ENCODE measurements at regions not wholly inside any gene's neighbourhood (a gene's known extent, or its start where the extent isn't known, plus 50 kb on each side); places are given as distances from the start of the nearest gene placed in this dataset.

DNA sequence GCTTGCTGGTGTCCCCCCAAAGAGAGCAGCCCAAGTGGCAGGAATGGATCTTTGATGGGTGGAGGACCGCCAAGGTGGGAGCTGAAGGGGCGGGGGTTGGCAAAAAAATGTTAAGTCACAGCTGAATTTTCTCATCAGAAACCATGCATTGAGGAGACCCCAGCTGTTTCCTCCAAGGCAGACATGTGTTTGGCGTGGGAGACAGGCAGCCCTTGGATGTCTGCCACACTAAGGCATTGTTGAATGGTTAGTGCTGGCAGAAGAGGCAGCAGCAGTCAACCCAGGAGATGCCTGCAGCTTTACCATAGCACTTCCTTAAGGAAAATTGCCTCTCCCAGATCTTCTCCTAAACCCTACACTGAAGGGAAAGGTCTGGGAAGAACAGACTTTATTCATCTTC, 394.9 kb upstream of the CD180 start:
- TF ChIP-seq, protein P1, sequence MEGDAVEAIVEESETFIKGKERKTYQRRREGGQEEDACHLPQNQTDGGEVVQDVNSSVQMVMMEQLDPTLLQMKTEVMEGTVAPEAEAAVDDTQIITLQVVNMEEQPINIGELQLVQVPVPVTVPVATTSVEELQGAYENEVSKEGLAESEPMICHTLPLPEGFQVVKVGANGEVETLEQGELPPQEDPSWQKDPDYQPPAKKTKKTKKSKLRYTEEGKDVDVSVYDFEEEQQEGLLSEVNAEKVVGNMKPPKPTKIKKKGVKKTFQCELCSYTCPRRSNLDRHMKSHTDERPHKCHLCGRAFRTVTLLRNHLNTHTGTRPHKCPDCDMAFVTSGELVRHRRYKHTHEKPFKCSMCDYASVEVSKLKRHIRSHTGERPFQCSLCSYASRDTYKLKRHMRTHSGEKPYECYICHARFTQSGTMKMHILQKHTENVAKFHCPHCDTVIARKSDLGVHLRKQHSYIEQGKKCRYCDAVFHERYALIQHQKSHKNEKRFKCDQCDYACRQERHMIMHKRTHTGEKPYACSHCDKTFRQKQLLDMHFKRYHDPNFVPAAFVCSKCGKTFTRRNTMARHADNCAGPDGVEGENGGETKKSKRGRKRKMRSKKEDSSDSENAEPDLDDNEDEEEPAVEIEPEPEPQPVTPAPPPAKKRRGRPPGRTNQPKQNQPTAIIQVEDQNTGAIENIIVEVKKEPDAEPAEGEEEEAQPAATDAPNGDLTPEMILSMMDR (IDR thresholded peaks at IDR 0.05; ENCODE audit: low read length, missing control alignments), result no peak
- peak; percentile 38 for DNase-seq (ENCODE audit: low read depth)
- H3K4me3 ChIP-seq (replicated peaks; ENCODE audit: low read depth, low read length), result no peak overlapping the region

DNA sequence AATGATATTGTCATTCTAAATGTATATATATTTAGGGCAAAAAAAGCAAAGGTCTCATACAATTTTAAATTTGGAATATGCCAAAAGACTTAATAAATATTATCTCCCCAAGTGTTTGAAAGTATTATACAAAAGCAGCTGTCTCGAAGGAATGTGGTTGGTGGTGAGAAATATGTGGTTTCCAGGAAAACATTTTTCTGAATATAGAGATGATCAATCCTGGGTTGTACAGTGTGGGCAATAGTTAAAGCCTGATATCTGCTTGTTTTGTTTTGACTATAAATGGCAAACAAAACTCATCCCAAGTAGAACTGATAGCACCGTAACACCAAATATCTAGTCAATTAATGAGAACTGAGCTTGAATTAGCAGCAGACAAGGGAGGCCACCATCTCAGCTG, 391.8 kb upstream of the CD180 start:
- no peak for DNase-seq (ENCODE audit: low read depth)
- TF ChIP-seq, protein P1 (IDR thresholded peaks at IDR 0.05; ENCODE audit: low read length, missing control alignments), result no peak
- H3K4me3 ChIP-seq (replicated peaks; ENCODE audit: low read depth, low read length), result no peak overlapping the region

DNA sequence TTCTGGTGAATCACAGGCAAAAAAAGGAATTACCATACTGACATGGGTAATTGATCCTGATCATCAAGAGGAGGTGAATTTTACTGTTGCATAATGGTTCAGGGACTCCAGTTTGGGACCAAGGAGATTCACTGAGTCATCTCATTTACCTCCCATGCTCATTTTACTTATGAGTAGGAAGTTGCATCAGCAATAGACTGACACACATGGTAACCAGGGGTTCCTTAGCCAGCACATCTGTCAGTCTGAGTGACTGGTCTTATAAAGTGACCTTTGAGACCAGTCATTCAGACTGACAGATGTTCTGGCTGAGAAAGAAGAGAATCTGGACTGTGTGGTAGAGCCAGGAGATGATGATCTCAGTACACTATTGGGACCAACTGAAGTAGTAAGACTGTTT, 384.6 kb upstream of the CD180 start:
- no peak overlapping the region for H3K4me3 ChIP-seq (replicated peaks; ENCODE audit: low read depth, low read length)
- DNase-seq (ENCODE audit: low read depth), result peak; percentile 23
- TF ChIP-seq, protein P1 (IDR thresholded peaks at IDR 0.05; ENCODE audit: low read length, missing control alignments), result no peak

DNA sequence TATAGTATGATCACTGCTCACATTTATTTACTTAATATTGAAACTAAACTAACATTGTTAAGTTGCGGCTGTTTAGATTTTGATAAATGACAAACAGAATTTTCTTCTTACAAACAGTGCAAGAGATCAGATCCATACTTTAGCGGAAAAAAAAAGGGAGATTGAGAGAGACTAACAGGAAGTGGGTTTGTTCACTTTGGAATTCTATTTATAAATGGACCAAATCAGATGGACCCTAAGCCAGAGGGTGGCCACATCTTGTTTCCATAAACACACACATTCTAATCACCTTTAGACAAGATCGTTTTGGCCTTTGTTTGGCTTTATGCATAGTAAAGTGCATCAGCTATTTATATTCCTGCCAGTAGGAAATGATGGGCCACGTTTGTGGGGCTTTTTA, 381.4 kb upstream of the CD180 start:
- H3K4me3 ChIP-seq (replicated peaks; ENCODE audit: low read depth, low read length), result no peak overlapping the region
- TF ChIP-seq, protein P1 (IDR thresholded peaks at IDR 0.05; ENCODE audit: low read length, missing control alignments), result no peak
- DNase-seq (ENCODE audit: low read depth), result no peak

DNA sequence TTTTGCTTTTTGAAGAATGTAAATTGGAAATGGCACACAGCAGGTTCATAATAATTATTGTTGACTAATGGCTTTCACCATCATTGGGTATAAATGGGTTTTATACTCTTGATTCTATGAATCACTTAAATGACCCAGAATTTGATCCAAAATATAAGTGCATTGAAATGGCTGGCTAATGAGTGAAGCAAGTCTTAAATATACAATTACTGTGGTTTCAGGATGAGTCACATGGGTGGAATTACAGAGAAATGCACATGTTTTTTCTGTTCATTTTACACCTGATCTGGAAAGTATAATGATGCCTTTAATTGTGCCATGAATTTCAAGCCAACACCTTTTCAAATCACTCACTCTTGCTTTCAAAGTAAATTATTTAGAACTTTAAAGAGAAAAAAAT, 380.8 kb upstream of the CD180 start:
- TF ChIP-seq, protein P1 (IDR thresholded peaks at IDR 0.05; ENCODE audit: low read length, missing control alignments), result no peak
- peak; percentile 22 for DNase-seq (ENCODE audit: low read depth)
- H3K4me3 ChIP-seq (replicated peaks; ENCODE audit: low read depth, low read length), result no peak overlapping the region

DNA sequence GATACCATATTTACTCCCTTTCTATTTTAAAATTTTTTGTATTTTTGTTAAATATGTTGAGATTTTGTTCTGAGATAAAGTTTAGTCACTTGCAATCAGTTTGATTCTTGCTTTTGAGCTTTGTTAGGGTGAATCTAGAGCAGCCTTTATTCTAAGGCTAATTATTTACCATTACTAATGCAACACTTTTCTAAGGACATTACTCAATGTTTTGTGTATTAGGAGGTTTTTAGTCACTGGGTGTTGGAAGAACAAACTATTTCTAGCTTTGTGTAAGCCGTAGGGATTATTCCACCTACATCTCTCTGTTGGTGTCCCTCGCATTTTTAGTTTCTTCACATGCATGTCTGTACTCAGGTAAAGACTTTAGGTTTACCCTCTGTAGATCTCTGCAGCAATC, 379.5 kb upstream of the CD180 start:
- no peak for DNase-seq (ENCODE audit: low read depth)
- TF ChIP-seq, protein P1 (IDR thresholded peaks at IDR 0.05; ENCODE audit: low read length, missing control alignments), result no peak
- no peak overlapping the region for H3K4me3 ChIP-seq (replicated peaks; ENCODE audit: low read depth, low read length)

DNA sequence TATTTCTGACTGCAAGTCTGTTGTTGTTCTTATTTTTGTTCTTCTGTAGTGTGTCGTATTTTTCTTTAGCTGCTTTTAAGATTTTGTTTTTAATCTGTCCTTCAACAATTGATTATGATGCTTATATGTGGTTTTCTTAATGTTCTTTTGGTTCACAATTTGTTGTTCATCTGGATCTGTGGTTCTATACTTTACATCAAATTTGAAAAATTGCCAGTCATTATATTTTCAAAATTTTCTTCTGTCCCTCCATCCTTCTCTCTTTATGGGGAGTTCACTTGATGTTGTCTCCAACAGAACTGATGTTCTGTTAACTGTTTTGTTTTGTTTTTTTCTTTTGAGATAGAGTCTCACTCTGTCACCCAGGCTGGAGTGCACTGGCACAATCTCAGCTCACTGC, 378.5 kb upstream of the CD180 start:
- DNase-seq (ENCODE audit: low read depth), result no peak
- TF ChIP-seq, protein P1 (IDR thresholded peaks at IDR 0.05; ENCODE audit: low read length, missing control alignments), result no peak
- H3K4me3 ChIP-seq (replicated peaks; ENCODE audit: low read depth, low read length), result no peak overlapping the region
